ENCODE measurements at regions not wholly inside any gene's neighbourhood (a gene's known extent, or its start where the extent isn't known, plus 50 kb on each side); places are given as distances from the start of the nearest gene placed in this dataset.

DNA sequence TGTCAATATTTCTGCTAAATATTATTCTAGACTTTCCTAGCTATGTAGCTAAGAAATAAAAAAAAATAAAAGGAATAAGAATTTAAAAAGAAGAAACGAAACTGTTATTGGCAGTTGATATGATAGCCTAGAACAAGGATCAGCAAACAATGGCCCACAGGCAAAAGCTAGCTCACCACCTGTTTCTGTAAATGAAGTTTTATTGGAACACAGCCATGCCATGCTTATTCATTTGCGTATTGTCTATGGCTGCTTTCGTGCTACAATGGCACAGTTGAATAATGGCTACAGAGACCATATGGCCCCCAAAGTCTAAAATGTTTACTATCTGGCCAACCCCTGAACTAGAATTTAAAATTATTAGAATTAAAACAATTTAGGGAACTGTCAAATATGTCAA, 952.6 kb upstream of the MAP3K7 start:
- DNase-seq, result no peak

DNA sequence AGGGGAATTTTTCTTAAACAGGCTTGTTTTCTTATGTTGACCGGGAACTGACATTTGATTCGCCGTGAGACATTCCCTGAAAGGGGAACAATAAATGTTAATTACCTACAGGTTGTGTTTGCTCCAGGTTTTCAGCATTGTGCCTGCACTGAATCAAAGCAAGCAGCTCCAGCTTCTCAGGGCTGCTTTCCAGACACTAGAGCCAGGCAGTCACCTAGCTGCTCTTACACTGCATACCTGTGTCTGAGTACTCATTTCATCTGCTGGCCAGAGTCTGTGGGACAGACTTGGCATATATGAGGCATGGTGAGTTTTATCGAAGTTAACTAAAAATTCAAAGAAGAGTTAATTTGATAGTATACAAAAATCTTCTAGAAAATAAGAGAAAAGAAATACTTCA, 951.8 kb upstream of the MAP3K7 start:
- no peak for DNase-seq

DNA sequence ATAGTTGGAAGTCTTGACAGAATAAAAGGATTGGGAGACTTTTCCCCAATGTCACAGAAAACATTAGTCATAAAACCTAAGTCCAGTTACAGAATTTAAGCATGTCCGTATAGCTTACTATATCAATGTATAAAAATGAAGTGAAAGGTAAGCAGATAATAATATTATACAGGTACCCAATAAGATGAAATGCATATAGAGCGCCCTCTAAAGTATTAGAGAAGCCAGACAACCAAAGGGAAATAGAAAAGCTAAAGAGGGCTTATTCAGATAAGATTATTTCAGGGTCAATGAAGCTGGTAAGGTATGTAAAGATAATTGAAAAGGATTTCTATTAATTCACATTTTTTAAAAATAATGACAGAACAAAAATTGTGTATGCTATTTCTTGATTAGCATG, 947.7 kb upstream of the MAP3K7 start:
- no peak for DNase-seq

DNA sequence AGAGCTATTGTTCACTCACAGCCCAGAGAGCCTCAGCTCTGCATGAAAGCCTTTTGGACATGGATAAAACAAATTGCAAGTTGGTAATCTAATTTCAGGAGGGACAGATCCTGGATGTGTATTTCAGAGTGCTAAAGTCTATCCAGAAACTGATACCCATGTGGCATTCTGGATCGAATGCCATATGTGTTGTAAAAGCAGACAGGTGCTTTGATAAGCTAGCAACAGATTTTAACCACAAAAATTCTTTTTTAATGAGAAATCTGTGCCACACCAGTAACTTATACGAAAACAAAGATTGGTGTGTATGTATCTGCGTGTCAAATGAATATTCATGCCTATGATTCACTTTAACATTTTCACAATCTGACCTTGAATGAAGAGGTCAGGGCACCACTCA, 936.6 kb upstream of the MAP3K7 start:
- DNase-seq, result no peak

GRCh38 chr6:91521999-91522398, 935.1 kb upstream of the MAP3K7 start:
- no peak for DNase-seq

- DNase-seq, result no peak
Measured at GRCh38 chr6:91509711-91510110, 922.8 kb upstream of the MAP3K7 start.

- no peak for DNase-seq
Measured at GRCh38 chr6:91509039-91509438, 922.2 kb upstream of the MAP3K7 start.

GRCh38 chr6:91506509-91506908, 919.6 kb upstream of the MAP3K7 start:
- DNase-seq, result no peak

GRCh38 chr6:91505199-91505598, 918.3 kb upstream of the MAP3K7 start:
- DNase-seq, result no peak

GRCh38 chr6:91501930-91502329, 915.1 kb upstream of the MAP3K7 start:
- no peak for DNase-seq

DNA sequence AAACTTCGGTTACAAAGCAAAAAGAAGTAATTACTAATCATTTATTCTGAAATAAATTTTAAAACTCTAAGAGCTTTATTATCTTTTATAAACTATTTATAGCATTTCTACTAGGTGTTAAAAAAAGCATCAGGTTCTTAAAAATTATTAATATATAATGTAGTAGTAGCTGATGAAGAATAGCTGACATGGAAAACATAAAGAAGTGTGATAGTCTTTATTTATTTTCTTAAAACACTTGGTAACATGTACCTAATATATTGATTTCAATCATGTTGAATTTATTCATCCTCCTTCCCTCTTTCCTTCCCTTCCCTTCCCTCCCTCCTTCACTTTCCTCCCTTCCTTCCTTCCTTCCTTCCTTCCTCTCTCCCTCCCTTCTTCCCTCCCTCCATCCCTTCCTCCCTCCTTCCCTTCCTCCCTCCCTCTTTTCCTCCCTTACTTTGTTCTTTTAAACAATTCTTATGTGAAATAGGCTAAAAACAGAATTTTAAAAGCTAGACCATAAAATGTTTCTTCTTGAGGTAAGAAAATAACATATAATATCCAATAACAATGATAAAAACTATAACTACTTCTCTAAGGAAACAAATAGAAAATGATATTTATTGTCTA, 913.9 kb upstream of the MAP3K7 start:
- no peak for DNase-seq

- no peak for DNase-seq
Measured at GRCh38 chr6:91498576-91498975, 911.7 kb upstream of the MAP3K7 start.

DNA sequence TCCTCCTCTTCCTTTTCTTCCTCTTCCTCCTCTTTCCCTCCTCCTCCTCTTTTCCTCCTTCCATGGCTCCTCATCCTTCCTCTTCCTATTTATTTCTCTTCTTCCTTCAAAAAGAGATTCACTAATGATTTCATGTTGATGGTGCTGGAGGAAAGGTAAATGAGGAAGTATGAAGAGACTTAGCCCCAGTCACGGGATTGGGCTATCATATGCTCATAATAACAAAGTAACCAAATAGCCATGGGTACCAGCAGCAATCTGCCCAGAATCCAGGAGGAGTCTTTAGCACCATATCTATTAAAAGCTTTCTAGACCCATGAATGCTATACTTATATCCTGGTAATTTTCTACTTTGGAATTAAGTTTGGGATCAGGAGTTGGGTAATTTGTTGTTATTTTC, 910.9 kb upstream of the MAP3K7 start:
- no peak for DNase-seq

GRCh38 chr6:91490671-91491301, 903.9 kb upstream of the MAP3K7 start:
- DNase-seq, result no peak

DNA sequence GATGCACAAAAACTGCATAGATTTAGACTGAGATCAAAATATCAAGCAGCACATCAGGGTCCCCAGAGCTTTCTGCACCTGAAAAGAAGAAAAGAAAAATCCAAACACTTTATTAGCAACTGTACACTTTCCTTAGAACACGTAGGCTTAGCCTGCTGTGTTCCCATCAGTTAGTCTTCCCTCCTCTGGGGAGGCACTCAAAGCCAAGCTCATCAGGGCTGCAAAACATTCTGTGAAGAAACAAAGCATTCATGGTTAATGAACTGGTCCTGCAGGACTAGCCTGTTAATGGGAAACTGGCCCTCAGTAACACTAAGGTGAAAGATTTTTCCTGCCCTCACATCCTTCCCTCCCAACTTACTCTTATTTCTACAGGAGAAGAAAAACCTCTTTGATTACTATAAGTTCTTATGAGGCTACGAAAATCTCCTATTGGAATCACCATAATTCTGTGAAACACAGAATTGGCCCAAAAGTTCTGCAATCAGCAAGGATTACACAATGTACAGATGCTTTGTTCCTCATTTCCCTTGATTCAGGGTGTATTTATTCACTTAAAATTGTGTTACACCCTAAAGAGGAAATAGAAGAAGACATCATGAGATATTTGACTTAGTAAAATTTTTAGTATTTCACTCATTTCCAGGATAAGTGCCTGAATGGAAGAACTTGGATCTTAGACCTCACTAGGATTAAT, 901.0 kb upstream of the MAP3K7 start:
- DNase-seq, result no peak

- DNase-seq, result no peak
Measured at GRCh38 chr6:91486200-91486599, 899.3 kb upstream of the MAP3K7 start.

DNA sequence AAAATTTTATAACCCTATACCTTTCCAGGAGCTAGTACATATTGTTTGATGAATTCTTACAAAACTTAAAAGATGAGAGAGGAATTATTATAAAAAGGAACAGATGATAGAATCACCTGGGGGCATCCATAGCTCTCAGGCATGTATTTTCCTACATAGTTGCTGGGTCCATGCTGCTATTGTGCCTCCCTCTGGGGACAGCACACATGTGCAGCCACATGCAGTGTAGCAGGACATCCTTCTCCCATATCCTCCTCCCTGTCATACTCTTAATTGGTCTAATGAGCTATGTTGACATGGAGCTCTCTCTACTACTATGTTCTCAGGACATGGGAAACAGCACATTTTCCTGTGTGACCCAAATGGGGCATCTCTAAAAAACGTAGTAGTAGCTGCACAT, 898.2 kb upstream of the MAP3K7 start:
- no peak for DNase-seq

DNA sequence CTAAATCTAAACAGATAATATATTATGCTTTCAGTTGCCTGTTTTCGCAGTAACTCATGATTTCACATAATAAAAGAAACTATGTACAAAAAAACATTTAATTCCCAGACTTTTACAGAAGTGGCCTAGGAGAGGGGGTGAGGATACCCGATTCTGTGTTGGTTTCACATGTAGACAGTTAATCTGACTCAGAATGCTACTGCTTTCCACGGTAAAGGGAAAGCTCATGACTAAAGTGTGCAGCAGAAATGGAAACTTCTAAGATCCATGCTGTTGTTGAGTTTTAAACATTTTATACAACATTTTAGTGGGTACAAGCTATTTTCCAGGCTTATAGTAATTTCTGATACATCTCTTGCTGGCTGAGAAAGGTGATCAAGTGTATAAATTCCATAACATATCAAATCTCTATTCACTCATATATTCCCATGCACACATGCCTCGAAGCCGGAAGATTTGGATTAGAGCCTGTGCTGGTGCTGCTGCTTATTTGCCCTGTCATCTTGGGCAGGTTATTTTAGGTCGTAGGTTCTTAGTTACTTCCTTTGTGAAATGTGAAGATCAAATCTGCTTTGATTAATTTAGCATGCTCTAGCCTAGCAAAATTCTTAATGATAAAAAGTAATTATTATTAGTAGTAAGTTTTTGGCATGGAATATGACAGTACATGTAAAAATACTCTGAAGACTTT, 896.7 kb upstream of the MAP3K7 start:
- no peak for DNase-seq

DNA sequence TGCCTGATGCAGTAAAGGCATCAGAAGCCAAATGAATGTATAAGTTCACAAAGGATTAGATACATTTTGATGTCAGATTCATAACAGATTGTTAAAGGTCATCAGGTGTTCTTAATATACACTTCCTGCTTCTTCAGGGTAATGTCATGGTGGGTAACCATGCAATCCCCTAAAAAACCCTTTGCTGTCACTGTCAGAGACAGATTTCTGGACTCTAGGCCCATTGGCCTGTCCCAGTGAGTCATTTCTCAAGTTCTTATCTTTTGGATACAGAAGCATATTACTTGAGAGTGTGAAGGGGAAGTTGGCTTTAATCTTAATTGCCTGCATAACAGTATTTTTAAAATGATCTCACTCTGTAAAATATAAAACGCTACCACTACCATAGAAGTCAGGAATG, 895.6 kb upstream of the MAP3K7 start:
- no peak for DNase-seq

GRCh38 chr6:91480402-91480801, 893.5 kb upstream of the MAP3K7 start:
- DNase-seq, result no peak

- no peak for DNase-seq
Measured at GRCh38 chr6:91477688-91478087, 890.8 kb upstream of the MAP3K7 start.

DNA sequence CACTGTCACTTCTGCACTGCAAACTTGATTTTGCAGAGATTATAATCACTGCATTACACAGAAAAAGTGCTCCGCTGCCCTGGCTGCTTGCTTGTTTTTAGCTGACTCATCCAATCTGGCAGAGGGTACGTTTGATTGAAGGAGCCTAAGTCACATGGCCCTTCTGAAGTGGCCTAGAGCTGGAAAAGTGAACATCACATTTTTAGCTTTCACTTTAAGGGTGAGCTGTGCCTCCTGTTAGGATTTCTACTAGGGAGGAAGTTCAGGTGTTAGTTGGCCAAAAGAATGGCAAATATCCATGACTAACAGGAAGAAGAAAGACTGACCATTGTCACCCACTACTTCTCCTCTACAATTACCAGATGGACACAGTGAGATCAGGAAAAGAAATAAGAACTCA, 889.1 kb upstream of the MAP3K7 start:
- DNase-seq, result peak; percentile 11

- no peak for DNase-seq
Measured at GRCh38 chr6:91465393-91465792, 878.5 kb upstream of the MAP3K7 start.

Measured in muscle of arm (tissue), 1 donor.